ENCODE measurements at regions not wholly inside any gene's neighbourhood (a gene's known extent, or its start where the extent isn't known, plus 50 kb on each side); places are given as distances from the start of the nearest gene placed in this dataset.
A peak's percentile ranks its signal among the peaks of the same experiment; 100 is the strongest.

DNA sequence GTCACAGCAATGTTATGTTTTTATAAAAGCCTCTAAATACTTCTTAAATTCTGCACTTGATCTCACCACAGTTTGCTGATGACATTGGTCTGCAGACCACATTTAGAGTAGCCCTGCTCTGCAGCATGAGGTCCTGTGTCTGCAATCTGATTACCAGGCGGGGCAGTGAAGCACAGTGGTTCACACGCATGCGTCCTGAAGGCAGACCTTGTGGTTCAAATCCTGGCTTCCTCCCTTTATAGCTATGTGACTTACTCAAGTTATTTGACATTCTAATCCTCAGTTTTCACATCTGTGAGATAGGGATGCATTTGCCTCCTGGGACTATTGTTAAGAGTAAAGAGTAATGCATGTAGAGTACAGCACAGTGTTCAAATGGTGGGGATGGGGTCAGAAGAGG is 50.3 kb downstream of the BMAL2 start:
- no peak for DNase-seq

DNA sequence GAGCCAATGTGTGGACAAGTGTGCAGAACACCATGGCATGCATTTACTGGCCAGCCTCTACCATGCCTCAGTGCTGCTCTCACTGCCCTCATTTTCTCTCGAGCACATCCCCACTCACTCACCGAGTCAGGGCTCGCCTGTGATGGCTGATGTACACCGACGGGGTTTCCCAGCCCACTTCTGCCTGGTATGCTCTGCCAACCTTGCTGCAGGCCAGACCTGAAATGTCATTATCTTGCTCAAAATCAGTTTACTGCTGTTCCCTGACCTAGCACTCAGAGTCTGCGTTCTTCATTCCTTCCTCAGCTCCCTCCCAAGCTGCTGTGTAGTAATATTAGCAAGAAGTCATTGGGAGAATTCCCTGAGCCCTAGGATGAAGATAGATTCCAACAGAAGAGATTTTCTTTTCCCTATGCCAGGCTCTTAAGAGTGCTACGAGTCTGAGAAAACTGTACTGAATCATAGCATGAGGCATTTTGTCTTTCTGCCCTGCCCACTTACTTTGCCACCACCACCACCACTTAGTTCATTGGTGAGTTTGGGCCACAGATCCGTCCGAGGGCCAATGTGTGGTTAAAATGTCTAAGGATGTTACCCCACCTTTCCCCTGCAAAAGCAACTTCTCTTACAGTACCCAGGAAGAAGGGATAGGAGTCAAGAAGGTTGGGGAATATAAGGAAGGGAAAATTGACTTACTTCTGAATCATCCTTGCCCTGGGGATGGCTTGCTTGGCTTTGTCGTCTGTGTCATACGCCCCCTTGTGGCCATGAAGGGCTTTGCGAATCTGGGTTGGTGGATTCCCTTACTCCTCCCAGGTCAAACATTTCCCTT is 51.0 kb downstream of the BMAL2 start:
- DNase-seq, result peak; percentile 78

DNA sequence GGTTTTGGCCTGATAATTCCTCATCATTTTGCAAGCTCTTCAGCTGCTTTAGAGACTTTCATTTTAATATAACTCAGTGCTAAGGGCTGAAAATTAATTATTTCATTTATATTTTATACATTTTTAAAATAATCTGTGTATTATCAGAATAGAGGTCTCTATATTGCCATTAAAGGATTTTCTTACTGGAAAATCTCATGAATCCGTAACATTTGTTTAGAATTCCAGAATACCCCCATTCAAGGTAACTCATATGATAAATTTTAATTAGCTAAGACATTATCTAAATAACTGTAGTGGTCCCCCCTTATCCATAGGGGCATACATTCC is 51.6 kb downstream of the BMAL2 start:
- DNase-seq, result no peak

DNA sequence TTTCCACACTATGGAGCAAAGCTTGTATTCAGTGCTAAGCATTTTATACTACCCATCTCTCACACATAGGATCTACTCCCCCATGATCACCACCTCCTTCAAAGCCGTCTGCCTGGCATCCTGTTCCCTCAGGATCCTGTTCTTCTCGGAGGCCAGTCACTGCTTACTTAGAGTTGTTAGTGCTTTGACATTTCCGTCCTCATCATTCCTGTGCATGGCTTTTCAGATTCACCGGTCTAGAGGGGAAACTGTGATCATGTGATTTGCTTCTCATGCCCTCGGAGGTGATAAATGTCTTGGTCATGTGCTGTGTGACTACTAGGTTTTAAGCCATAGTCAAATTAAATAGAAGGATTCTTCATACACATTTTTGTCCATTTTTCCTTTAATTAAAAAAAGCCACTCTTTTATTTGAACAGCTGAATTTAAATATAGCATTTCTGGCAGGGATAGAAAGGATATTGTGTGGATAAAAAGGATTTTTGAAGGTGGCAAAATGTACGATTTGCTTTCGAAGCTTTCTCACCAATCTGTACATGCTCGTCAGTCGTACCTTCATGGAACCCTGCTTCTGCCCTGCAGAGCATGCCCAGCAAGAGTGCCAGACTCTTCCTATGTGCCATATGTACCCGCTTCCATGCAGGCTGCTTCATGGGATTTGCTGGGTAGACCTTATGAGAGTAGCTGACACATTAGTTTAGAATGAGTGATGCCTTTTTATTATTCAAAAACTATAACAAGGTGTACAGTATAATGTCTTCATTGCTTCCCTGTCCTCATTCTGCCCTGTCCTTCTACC is 53.3 kb downstream of the BMAL2 start:
- no peak for DNase-seq

DNA sequence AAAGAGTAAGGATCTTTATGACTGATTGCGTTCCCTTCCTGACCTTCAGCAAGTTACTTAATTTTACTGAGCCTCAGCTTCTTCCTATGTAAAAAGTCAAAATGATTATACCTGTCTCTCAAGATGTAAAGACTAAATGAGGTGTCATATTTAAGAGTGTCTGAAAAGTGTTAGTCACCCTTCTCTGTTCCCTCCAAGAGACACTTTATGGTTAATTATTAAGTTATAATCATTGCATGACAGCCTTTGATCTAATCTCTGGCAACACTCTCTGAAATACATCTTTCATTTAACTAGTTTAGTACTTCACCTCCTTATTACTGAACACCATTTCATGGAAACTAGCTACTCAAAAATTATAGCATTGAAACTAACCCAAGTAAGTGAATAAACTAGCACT is 54.8 kb downstream of the BMAL2 start:
- DNase-seq, result no peak

DNA sequence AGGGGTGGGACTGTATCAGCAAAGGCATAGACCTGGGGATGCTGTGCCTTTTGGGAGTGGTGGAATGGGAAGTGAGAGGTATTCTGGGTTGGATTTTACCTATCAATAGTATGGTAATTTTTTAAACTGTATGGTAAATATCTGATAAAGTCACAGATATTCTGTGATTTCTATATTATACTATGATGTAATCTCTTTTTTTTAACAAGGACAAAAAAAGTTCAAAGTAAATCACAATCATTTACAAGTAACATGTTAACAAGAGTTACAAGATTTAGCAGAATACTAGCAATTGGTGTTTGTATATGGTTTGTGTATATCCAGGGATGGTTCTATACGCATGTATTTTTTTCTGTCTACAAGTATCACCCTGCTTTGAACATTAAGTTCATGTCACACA is 56.0 kb downstream of the BMAL2 start:
- DNase-seq, result no peak

DNA sequence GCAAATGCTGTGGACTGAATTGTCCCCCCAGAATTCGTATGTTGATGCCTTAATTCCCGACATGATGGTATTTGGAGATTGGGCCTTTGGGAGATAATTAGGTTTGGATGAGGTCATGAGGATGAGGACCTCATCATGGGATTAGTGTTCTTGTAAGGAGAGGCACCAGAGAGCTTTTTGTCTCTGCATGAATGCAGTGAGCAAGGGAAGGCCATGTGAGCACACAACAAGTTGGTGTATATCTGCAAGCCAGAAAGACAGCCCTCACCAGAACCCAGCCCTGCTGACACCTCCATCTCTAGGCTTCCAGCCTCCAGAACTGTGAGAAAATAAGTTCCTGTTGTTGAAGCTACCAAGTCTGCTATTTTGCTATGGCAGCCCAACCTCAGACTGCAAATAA is 51.9 kb upstream of the SMCO2 start:
- DNase-seq, result no peak

DNA sequence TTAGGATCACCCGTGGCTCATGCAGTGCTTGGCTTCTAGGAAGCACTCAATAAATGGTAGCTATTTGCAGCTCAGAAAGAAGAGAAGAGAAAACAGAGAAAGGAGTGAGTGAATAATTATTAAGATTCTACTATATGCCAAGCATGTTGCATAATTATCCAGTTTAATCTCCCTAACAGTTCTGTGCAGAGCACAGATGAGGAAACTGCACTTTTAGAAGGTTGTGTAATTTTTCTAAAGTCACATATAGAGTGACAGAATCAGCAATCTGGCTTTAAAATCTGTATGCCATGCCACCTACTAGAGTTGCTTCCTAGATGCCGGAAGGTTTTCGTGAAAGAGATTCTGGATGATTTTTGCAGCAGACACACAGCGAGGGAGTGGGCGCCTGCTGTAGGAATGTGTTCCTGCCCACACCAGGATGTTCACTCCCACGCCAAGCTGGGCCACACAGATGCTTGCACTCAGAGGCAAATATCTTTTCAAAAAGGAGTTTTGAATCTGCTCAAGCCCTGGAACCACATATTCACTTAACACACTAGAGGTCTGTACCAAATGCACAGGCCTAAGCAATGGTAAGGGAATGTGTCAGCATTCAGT is 50.2 kb upstream of the SMCO2 start:
- no peak for DNase-seq

Measured in activated CD4-positive, alpha-beta T cell treated with anti-CD3 and anti-CD28 coated beads for 48 hours (primary cell).